ENCODE measurements at regions not wholly inside any gene's neighbourhood (a gene's known extent, or its start where the extent isn't known, plus 50 kb on each side); places are given as distances from the start of the nearest gene placed in this dataset.

DNA sequence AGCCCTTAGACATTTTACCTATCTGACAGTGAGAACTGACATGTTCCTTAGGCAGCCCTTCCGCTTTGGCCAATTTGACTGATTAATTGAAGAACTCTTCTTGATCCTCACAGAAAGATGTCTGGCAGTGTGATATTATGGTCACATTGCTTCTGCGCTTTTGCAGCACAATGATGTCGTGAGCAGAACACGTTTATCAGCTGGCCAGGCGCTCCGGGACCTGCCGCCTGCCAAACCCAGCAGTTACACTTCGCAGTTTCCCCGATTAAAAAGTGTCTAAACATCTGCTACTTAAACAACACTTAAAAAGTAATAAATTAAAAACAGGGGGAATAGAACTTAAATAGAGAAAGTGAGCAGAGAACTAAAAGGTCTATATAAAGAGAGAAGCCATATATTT is 103.5 kb upstream of the ETS2 start:
- DNase-seq (ENCODE audit: low read depth), result no peak

DNA sequence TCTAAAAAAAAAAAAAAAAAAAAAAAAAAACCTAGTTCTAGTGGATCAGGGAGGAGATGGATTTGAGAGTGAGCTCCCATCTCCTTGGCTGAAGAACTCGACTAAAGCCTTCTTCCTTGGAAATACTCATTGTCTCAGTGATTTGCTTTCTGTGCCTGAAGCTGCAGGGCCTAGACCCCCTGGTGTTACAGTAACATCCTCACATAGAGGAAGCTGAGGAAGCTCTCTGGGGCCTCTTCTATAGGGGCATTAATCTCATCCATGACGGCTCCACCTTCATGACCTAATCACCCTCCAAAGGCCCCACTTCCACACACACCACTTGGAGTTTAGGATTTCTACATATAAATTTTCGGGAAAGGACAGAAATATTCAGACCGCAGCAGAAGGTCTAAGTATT is 95.9 kb upstream of the ETS2 start:
- no peak for DNase-seq (ENCODE audit: low read depth)

DNA sequence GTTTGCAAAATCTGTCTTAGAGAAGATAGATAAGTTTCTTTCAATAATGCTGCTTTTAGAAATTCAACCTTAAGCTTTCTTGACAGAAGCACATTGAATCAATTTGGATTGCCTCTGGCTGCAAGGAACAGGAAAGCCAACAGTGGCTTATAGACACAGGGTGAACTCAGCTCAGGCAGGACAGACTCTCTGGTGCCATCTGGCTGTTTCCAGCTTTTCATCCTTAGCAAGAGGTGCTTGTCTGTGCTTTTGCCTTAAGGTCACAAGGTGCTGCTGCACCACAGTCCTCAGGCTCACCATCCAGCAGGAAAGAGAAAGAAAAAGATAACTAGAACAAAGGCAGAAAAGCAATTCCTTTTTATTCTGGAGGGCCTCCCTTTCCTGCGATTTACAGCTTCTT is 93.7 kb upstream of the ETS2 start:
- DNase-seq (ENCODE audit: low read depth), result no peak

DNA sequence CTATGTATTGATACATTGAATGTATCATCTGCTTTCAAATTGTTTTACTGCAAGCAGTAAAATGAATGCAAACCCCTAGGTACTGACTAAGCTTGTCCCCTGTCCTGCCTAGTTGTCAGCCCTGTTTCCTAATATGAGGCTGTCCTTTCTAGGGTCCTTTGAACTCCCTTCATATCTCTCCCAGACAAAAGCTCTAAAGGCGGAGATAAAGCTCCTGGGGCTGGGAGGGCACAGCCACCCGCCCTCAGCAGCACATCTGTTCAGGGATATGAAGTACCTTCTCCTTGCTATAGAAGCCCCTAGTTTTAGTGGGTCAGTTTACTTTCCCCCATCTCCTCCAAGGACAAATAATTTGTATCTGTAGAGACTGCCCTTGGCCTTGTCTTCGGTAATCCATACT is 93.1 kb upstream of the ETS2 start:
- DNase-seq (ENCODE audit: low read depth), result no peak

DNA sequence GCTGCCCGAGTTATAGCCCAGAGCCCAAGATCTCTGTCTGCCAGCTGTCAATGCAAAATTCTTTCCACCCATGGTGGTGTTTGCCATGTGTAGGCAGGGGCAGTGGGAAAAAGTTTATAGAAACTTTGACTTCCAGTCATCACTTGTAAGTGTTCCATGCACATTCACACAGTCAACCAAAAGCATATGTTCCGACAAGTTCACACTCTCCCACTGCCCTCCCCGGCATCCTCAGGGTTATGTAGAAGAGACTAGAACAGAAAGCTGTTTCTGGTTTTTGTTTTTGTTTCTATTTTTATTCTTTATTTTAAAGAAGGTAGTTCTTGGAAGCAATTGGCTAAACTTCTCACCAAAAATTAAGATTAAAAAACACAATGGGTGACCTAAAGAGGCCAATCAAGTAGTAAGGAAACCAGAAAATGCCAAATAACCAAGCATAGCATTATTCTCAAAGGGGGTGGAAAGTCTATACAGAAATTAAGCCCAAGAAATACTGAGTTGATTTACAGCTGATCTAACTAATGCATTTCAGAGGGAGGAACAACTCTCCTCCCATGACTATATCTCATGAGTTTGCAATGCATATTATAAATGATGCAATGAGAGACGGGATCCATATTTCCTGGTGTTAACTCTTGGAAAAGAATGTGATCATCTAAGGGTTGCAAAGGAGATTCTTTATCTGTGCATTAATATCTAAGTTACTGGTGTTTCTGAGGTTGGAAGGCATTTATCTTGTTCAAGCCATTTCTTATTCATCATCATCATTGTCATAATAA is 91.5 kb upstream of the ETS2 start:
- no peak for DNase-seq (ENCODE audit: low read depth)

DNA sequence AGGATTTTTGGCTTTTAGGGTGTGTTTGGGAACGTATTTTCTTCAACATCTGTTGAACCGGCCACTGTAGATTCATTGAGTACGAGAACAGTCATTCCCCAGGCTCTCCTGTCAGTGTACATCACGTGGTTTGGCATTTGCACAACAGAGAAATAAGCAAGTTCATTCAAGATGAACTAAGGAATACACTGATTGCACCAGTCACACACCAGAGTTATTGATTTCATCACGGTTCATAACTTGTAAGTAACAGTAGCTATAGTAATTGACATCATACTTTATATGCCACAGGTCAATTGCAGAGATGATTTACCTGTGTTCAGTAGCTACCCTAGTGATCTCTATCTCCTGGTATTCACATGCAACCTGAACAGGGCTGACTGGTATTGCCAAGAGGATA is 90.7 kb upstream of the ETS2 start:
- no peak for DNase-seq (ENCODE audit: low read depth)

DNA sequence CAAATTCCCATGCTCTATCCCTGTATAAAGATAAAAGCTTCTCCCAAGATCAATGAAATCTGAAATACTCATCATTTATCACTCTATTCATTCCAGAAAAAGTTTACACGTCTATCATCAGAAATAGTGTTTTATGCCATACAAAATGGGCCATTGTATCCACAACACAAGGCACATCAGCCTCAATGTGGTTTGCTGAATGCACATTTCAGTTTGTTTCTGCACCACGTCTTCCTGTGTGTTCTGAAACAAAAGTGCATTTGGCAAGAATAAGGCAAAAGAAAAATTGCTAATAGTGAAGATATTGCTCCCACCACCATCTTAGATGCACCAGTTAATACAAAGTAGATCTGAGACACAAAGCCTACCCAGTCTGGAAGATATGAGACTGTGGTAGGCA is 89.6 kb upstream of the ETS2 start:
- DNase-seq (ENCODE audit: low read depth), result no peak

DNA sequence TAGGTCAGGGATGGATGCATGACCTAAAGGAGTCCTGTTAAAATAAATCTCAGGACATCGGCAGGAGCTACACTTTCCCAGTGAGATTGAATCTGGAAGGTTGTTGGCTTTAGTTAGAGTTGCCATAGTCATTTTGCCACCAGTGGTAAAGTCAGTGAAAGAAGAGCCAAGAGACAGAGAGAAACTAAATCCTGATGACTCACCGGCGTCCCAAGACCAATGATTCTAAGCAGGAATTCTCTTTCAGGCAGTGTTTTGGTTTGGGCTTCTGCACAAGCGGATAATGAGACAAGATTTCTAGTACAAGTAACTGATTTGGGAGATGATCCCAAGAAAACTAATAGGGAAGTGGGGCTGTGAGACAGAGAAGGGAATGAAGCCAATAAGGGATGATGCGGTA is 88.8 kb upstream of the ETS2 start:
- no peak for DNase-seq (ENCODE audit: low read depth)

DNA sequence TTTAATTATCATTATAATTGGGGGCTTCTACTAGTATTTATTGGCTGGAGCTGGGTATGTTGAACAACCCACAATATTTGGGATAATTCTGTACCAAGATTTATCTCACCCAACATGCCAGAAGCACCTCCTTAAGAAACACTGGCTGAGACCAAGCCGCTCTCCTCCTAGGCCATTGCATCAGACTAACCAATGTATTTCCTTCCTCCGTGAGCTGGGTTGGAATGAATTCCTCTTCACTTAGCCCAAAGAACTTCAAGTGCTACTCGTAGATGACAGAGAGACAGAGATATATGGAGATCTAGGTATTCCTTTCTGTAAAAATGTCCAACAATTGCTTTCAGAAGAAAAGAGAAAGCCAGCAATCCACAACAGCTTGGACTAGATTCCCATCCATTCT is 87.2 kb upstream of the ETS2 start:
- DNase-seq (ENCODE audit: low read depth), result no peak

DNA sequence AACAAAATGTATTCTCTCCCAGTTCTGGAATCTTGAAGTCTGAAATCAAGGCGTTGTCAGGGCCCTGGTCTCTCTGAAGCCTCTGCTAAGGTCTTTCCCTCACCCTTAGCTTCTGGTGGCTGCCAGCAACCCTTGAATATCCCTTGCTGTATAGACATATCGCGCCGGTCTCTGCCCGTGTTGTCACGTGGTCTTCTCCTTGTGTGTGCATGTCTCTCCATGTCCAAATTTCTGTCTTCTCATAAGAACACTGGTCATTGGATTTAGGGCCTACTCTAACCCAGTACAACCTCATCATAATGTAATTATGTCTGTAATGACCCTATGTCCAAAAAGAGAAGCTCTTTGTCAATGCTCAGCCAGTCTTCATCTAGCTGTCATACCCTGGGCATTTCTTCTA is 85.7 kb upstream of the ETS2 start:
- DNase-seq (ENCODE audit: low read depth), result no peak

DNA sequence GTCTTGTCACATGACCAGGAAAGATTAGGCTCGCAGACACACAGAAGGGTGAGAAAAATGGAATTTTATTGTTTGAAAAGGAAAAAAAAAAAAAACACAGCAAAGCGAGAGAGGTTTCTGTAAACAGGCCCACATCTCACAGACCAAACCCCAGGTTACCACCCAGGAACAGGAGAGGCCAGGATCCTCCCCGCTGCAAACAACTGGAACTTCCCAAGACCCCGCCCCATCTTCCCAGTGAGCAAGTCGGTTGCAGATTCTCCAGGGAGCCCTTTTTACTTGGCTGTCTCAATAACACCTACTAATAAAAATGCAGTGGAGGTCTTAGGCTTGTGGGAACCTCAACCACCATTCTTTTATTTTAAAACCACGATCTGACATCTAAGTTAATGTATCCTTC is 84.7 kb upstream of the ETS2 start:
- no peak for DNase-seq (ENCODE audit: low read depth)

DNA sequence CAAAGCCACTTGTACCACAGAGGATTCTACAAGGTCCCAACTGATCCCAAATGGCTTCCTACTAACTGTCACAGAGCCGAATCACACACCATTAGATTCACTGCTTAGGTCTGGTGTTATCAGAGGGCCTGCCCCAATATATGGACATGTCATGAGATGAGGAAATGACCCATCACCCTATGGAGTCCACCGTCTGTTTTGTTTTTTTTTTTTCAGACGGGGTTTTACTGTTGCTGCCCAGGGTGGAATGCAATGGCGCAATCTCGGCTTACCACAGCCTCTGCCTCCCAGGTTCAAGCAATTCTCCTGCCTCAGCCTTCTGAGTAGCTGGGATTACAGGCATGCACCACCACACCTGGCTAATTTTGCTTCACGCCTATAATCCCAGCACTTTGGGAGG is 83.8 kb upstream of the ETS2 start:
- no peak for DNase-seq (ENCODE audit: low read depth)

DNA sequence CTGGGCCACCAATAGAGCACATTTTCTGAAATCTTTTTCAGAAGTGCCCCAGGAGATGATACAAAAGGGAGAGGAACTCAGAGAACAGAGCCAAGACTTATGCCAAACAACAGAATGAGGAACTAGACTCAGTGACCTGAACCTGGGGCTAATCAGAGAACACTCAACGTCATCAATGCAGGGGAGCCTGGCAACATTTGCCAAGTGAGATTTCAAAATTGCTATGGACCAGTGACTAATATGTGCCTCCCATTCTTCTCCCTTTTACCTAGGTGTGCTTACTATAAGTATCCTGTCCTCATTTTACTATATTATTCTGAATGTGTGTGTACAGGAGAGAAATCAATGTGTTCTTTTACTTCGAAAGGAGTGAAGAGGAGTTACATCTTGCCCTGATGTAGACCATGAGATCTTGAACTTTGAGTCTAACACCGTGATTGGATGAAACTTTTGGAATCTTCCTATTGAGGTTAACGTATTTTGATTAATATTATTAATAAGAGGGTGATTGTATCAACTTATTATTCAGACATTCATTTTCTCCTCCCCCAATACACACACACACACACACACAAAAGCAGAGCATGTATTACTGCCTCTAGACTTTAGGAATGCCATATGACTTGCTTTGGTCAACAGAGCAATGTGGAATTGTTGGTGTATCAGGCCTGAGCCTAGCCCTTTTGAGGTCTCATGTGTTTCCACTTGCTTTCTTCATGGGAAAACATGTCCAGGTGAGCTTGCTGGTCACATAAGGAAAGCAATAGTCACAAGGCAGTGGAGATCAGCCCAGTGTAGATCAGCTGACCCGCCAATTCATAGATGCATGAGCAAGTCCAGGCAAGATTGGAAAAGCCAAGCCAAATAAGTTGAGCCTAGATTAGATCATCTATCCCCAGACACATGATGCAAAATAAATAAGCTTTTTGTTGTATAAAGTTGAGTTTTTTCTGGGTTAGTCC is 80.3 kb upstream of the ETS2 start:
- no peak for DNase-seq (ENCODE audit: low read depth)

DNA sequence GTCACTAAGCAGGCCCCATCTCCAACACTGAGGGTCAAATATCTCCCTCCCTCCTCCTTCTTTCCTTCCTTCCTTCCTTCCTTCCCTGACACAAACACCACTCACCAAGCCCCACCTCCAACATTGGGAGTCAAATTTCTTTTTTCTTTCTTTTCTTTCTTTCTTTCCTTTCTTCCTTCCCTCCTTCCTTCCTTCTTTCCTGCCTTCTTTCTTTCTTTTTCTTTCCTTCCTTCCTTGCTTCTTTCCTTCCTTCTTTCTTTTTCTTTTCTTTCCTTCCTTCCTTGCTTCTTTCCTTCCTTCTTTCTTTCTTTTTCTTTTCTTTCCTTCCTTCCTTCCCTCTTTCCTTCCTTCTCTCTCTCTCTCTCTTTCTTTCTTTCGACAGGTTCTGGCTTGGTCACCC is 79.2 kb upstream of the ETS2 start:
- no peak for DNase-seq (ENCODE audit: low read depth)

DNA sequence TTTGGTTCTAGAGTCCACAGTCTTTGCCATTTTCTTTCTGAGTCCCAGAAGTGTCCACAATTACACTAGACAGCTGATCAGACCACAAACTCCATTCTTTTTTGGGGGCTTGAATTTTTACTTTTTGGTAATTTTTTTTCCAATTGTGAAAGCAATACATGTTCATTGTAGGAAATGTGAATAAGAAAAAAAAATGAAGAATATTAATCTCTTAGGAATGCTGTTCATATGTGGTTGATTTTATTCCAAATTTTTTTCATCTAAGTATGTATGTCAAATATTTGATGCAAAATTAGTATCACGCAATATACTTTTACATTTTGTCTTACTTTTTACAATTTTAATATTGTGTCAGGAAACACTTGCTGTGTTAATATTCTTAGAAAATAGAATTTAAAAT is 76.4 kb upstream of the ETS2 start:
- DNase-seq (ENCODE audit: low read depth), result no peak

DNA sequence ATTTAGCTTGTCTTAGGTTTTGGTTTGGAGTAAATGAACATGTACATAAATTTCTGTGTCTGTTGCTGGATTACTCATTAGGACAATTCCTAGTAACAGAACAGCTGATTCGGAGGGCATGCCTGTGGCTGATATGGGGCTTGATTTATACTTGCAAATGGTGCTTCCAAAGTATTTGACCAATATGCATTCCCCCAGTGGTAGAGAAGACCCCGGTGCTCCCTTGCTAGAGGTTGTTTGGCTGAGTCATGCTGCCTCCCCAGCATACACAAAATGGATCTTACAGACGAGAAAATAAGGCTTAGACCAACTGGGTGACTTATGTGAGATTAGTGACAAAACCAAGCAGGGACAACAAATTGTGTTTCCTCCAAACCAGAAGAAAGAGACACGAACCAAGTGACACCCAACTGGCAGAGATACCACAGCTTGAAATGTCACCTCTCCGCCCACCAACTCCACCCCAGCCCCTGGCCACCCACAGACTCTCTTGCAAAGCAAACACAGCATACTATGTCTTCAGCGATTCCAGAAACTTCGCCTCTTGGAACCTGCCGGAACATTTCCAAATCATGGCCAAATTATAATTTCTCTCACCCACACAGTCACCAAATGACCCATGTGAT is 75.9 kb upstream of the ETS2 start:
- DNase-seq (ENCODE audit: low read depth), result no peak

DNA sequence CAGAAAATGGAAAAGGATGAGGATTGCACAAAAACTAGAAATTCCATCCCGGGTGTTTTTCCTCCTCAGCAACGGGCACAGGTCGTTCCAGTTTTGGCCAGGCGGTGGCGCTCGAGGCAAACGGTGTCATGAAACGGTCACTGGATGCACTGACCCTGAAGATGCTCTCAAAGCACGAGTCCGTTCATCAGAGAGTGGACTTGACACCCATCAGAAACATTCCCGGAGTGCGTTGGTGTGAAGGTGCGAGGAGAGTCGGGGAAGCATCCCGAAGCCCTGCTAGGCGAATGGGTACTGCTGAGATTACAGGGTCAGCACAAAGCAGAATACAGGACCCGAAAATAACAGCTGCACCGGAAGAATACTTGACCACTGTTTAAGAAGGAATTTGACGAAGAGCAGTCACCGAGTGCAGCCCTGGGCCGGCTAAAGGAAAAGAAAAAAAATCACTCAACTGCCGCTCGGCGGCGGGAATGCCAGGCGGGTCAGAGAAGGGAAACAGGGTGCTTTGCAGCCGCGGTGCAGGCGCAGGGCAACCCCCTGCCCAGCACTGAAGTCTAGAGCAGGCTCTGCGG is 71.7 kb upstream of the ETS2 start:
- peak; percentile 69 for DNase-seq (ENCODE audit: low read depth)

DNA sequence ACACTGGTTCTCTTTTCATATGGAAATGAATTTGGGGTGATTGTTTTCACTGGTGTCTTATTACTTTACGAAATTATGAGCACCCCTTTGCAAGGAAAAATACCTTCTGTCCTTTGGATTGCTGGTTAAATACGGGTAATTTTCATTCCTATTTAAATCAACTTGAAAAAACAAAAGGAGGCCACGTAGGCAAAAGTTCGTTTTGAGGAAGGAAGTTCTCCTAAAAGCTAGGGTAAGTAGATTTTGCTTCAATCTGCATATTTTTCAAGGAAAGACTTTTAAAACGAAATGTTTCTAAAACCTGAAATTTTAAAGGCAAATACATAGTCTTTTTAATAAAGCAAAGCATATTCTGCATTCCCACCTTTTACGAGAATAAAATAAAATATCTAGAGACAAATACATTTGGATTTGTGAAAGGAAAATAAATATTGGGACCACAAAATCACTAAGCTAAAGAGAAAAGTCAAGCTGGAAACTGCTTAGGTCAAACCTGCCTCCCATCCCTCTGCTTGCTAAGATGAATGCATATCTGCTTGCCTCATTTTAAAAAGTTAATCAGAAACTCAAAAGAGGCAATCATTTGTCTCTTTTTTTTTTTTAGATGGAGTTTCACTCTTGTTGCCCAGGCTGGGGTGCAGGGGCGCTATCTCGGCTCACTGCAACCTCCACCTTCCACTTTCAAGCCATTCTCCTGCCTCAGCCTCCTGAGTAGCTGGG is 70.9 kb upstream of the ETS2 start:
- DNase-seq (ENCODE audit: low read depth), result no peak

DNA sequence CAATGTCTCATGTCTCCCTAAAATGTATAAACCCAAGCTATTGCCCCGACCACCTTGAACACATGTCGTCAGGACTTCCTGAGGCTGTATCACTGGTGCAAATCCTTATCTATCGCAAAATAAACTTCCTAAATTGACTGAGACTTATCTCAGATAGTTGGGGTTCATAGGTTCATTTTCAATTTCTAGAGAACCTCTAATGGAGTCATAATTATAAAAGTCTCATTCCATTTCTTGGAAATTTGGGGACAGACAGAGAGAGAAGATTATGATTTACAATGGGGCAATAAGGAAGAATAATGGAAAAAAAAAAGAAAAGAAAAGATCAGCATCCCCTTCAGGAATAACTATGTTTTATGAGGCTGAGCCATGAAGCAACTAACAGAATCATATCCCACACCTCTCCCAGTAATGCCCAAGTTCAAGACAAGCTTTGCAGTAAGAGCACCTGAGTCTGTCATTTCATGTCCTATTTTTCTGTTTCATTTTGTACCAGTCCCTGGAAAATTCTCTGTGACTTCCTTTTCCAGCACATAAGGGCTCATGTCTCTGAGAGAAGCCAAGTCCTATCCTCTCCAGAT is 70.0 kb upstream of the ETS2 start:
- no peak for DNase-seq (ENCODE audit: low read depth)

DNA sequence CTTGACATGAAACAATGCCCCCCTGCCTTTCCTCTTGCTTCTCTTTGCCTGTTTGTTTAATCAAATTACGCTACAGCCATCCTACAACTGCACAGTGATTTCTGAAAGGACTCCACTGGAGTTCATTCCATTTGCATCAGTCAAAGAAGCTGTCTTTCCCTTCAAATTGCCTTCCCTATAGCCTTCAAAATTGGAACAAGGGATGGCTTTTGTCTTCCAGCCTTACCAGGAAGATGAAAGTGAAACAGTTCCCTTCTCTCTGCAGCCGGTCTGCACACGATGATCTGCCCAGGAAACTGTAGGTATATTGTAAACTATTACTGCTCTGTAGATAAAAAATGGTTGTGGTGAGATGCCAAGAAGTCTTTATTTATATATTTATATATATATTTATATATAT is 65.6 kb upstream of the ETS2 start:
- DNase-seq (ENCODE audit: low read depth), result no peak

DNA sequence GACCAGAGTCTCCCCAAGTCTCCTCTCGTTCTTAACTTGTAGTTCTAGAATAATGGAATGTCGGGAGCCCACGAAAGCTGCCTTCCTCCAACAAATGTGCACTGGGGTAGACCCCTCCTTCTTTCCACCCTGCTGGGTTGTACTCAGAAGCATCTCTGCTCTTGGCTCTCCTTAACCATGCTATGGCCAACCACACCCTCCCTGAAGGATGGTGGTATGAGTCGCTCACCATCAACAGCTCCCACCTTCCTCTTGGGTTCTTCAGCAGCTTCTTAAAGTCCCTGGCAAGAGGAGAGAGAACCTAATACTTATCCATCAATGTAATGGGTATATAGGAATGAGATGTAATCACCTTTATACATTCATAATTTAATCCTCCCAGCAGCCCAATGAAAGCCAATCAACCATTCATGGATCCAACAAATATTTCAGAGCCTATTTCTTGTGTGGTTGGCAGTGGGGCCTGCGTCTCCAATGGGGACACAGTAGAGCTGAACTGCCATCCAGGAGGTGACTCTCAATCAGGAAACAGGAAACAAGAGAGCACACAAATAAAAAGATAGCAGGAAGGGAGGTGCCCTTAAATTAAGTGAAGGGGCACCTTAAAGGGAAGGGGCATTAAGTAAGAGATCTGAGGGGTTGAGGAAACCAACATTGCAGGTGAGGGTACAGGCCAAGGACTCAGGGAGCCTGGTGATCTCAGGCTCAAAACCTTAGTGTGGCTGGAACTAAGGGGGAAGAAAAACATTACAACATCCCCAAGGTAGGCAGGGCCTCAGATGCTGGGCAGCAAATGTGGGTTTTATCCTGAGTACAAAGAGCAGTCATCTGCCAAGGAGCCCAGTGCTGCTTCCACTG is 64.4 kb upstream of the ETS2 start:
- DNase-seq (ENCODE audit: low read depth), result no peak
